ENCODE measurements at regions not wholly inside any gene's neighbourhood (a gene's known extent, or its start where the extent isn't known, plus 50 kb on each side); places are given as distances from the start of the nearest gene placed in this dataset.
"Not testable (repeated sequence)": the region's sequence is repeated elsewhere in the genome, so short reads cannot be mapped to it uniquely, and the experiment has no call there.

- no peaks in the 10 kb centered on the region for H3K27me3 ChIP-seq (ENCODE audit: control insufficient read depth, insufficient read depth, low read length)
- ATAC-seq (no peak), DNase-seq (ENCODE audit: low read depth, low spot score) (no peak)
- in situ Hi-C loops (cut with HindIII; ENCODE audit: low pct_unique_long_range_greater_than_20kb, low sequenced_read_pairs) (no loop called here), intact Hi-C loops (cut with micrococcal nuclease; ENCODE audit: unreplicated experiment) (no loop called here)
- no peaks in the 10 kb centered on the region for H3K36me3 ChIP-seq (ENCODE audit: control insufficient read depth, insufficient read depth, low read length)
- no peak overlapping the region for H3K4me3 ChIP-seq (ENCODE audit: low read depth in 2 of 2, low read length in 2 of 2)
- H3K4me1 ChIP-seq (ENCODE audit: control insufficient read depth, insufficient read depth, low read length), result no peaks in the 10 kb centered on the region
- no peak overlapping the region for H3K27ac ChIP-seq (ENCODE audit: low read length)
- no peak for TF ChIP-seq CTCF (IDR thresholded peaks at IDR 0.05)
- TF ChIP-seq SIN3A (IDR thresholded peaks at IDR 0.05; ENCODE audit: borderline replicate concordance, insufficient read depth, low read depth, low read length), result no peak
- no peak for TF ChIP-seq TCF7L2 (IDR thresholded peaks at IDR 0.05; ENCODE audit: low read depth, low read length)
- no peak for TF ChIP-seq REST (IDR thresholded peaks at IDR 0.05; ENCODE audit: insufficient read depth in 1 of 2, low read depth in 2 of 2, low read length in 1 of 2)
- TF ChIP-seq POLR2AphosphoS5 (IDR thresholded peaks at IDR 0.05; ENCODE audit: low read depth, low read length), result no peak
- no peaks in the 10 kb centered on the region for H3K9me3 ChIP-seq (ENCODE audit: control insufficient read depth, insufficient read depth, low read depth, low read length)
- no TSS peak for BruUV-seq (replicated peaks)
- ChIA-PET POLR2A (no interaction called here), CTCF (no interaction called here)
Measured at GRCh38 chr2:58473165-58473564, 232.0 kb upstream of the FANCL start.

GRCh38 chr2:58466804-58467203 is 225.7 kb upstream of the FANCL start:
- Histone ChIP-seq H3K27ac (ENCODE audit: low read length) (no peak overlapping the region), H3K4me3 (ENCODE audit: low read depth in 2 of 2, low read length in 2 of 2) (no peak overlapping the region), H3K27me3 (ENCODE audit: control insufficient read depth, insufficient read depth, low read length) (no peaks in the 10 kb centered on the region), H3K4me1 (ENCODE audit: control insufficient read depth, insufficient read depth, low read length) (no peaks in the 10 kb centered on the region), H3K36me3 (ENCODE audit: control insufficient read depth, insufficient read depth, low read length) (no peaks in the 10 kb centered on the region), H3K9me3 (ENCODE audit: control insufficient read depth, insufficient read depth, low read depth, low read length) (no peaks in the 10 kb centered on the region)
- ChIA-PET CTCF (no interaction called here), POLR2A (no interaction called here)
- no peak for DNase-seq (ENCODE audit: low read depth, low spot score)
- TF ChIP-seq REST (IDR thresholded peaks at IDR 0.05; ENCODE audit: insufficient read depth in 1 of 2, low read depth in 2 of 2, low read length in 1 of 2) (no peak), POLR2AphosphoS5 (IDR thresholded peaks at IDR 0.05; ENCODE audit: low read depth, low read length) (no peak), SIN3A (IDR thresholded peaks at IDR 0.05; ENCODE audit: borderline replicate concordance, insufficient read depth, low read depth, low read length) (no peak), CTCF (IDR thresholded peaks at IDR 0.05) (no peak), TCF7L2 (IDR thresholded peaks at IDR 0.05; ENCODE audit: low read depth, low read length) (no peak)
- in situ Hi-C loops (cut with HindIII; ENCODE audit: low pct_unique_long_range_greater_than_20kb, low sequenced_read_pairs), result no loop called here
- ATAC-seq, result no peak
- intact Hi-C loops (cut with micrococcal nuclease; ENCODE audit: unreplicated experiment), result no loop called here
- no TSS peak for BruUV-seq (replicated peaks)

- ATAC-seq; CTCF ChIA-PET; H3K36me3 ChIP-seq (ENCODE audit: control insufficient read depth, insufficient read depth, low read length); H3K4me1 ChIP-seq (ENCODE audit: control insufficient read depth, insufficient read depth, low read length); POLR2A ChIA-PET; H3K27ac ChIP-seq (ENCODE audit: low read length); in situ Hi-C loops (cut with HindIII; ENCODE audit: low pct_unique_long_range_greater_than_20kb, low sequenced_read_pairs); DNase-seq (ENCODE audit: low read depth, low spot score); H3K4me3 ChIP-seq (ENCODE audit: low read depth in 2 of 2, low read length in 2 of 2); H3K9me3 ChIP-seq (ENCODE audit: control insufficient read depth, insufficient read depth, low read depth, low read length); BruUV-seq (replicated peaks); H3K27me3 ChIP-seq (ENCODE audit: control insufficient read depth, insufficient read depth, low read length); intact Hi-C loops (cut with micrococcal nuclease; ENCODE audit: unreplicated experiment): not testable (repeated sequence)
Measured at GRCh38 chr2:58466021-58466420, 224.9 kb upstream of the FANCL start.
